ENCODE measurements at regions not wholly inside any gene's neighbourhood (a gene's known extent, or its start where the extent isn't known, plus 50 kb on each side); places are given as distances from the start of the nearest gene placed in this dataset.
A peak's percentile ranks its signal among the peaks of the same experiment; 100 is the strongest.

GRCh38 chr20:12072954-12073264, 155.2 kb downstream of the BTBD3 start:
- in situ Hi-C loops (cut with HindIII; ENCODE audit: low sequenced_read_pairs), result no loop called here

DNA sequence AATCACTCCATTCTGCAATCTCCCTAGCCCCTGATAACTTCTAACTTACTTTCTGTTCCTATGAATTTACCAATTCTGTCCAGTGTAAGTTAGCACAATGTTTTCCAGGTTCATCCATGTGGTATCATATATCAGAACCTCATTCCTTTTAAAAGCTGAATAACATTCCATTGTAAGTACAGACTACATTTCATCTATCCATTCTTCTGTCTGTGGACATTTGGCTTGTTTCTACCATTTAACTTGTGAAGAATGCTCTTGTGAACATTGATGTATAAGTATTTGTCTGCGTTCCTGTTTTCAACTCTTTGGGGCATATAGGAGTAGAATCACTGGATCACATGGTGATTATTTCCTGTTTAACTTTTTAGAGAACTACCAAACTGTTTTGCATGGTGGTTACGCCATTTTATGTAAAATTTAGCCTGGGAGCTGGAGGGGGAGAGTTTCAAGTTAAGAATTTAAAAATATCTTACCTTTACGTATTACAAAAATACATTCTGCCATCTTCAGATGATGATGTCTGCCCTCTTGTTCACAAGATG, 156.5 kb downstream of the BTBD3 start:
- TF ChIP-seq CTCF (IDR thresholded peaks at IDR 0.05; ENCODE audit: low read depth, low read length), result no peak
- in situ Hi-C loops (cut with HindIII; ENCODE audit: low sequenced_read_pairs), result no loop called here
- no peak overlapping the region for H3K4me3 ChIP-seq (ENCODE audit: low read depth, low read length)
- DNase-seq (ENCODE audit: low read depth, low spot score), result no peak

More at GRCh38 chr20:12072954-12073264, 155.2 kb downstream of the BTBD3 start:
- TF ChIP-seq CTCF (IDR thresholded peaks at IDR 0.05; ENCODE audit: low read depth, low read length), result no peak
- H3K4me3 ChIP-seq (ENCODE audit: low read depth, low read length), result no peak overlapping the region
- DNase-seq (ENCODE audit: low read depth, low spot score), result peak; percentile 75

DNA sequence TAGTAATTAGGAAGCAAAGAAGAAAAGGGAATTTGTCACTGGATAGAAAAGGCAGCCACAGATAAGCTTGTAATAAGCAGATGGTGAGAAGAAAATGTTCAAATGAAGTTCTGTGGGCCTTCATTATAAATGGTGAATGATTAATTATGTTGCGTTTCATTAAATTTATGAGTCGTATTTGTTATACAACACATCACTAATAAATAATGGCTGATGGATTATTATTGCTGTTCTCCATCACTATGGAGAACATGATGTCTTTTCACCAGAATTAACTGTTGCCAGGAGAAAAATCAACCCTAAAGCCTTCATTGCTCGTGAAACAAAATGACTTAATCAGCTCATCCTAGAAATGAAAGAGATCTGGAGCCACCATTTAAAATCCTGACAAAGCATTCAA, 158.5 kb downstream of the BTBD3 start:
- no peak overlapping the region for H3K4me3 ChIP-seq (ENCODE audit: low read depth, low read length)
- in situ Hi-C loops (cut with HindIII; ENCODE audit: low sequenced_read_pairs), result no loop called here
- no peak for TF ChIP-seq CTCF (IDR thresholded peaks at IDR 0.05; ENCODE audit: low read depth, low read length)
- DNase-seq (ENCODE audit: low read depth, low spot score), result no peak

DNA sequence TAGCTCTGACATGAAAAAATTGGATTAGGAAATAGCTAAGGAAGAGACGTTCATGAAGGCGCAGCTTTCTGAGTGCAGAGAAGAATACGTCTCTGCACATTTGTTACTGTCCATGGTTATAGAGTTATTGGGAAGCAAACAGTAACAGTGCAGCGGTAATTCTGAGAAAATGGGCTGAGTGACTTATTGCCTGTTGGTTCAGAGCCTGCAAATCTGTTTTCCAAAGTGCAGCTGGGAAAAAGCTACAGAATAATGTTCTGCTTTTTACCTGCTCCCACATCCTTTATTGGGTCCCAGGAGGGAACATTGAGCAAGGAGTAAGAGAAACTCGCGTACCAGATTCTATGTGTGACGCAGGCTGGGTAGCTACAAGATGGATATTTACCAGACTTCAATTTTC, 160.2 kb downstream of the BTBD3 start:
- no peak for TF ChIP-seq CTCF (IDR thresholded peaks at IDR 0.05; ENCODE audit: low read depth, low read length)
- in situ Hi-C loops (cut with HindIII; ENCODE audit: low sequenced_read_pairs), result no loop called here
- H3K4me3 ChIP-seq (ENCODE audit: low read depth, low read length), result no peak overlapping the region
- DNase-seq (ENCODE audit: low read depth, low spot score), result no peak

- DNase-seq (ENCODE audit: low read depth, low spot score), result no peak
- in situ Hi-C loops (cut with HindIII; ENCODE audit: low sequenced_read_pairs), result no loop called here
- H3K4me3 ChIP-seq (ENCODE audit: low read depth, low read length), result no peak overlapping the region
- TF ChIP-seq CTCF (IDR thresholded peaks at IDR 0.05; ENCODE audit: low read depth, low read length), result no peak
Measured at GRCh38 chr20:12079490-12079889, 161.8 kb downstream of the BTBD3 start.

- in situ Hi-C loops (cut with HindIII; ENCODE audit: low sequenced_read_pairs), result no loop called here
- no peak for TF ChIP-seq CTCF (IDR thresholded peaks at IDR 0.05; ENCODE audit: low read depth, low read length)
- no peak overlapping the region for H3K4me3 ChIP-seq (ENCODE audit: low read depth, low read length)
Measured at GRCh38 chr20:12083269-12083668, 165.6 kb downstream of the BTBD3 start.

DNA sequence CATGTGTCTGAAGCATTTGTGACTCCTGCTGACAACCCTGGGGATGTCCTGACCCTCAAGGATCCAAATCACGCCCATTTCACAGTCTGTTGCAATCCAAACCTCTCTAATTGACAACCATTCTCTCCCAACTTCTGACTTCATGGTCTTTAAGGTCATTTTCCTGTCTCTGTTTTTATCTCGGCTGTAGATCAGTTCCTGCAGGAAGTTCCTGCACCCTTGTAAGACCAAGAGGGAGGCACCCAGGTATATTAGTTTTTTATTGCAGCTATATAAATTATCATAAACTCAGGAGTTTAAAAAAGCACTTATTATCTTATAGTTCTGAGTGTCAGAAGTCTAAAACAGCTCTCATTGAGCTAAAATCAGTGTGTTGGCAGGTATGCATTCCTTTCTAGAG, 166.8 kb downstream of the BTBD3 start:
- TF ChIP-seq CTCF (IDR thresholded peaks at IDR 0.05; ENCODE audit: low read depth, low read length), result no peak
- no peak overlapping the region for H3K4me3 ChIP-seq (ENCODE audit: low read depth, low read length)
- in situ Hi-C loops (cut with HindIII; ENCODE audit: low sequenced_read_pairs), result no loop called here
- no peak for DNase-seq (ENCODE audit: low read depth, low spot score)

More at GRCh38 chr20:12083269-12083668, 165.6 kb downstream of the BTBD3 start:
- no peak for DNase-seq (ENCODE audit: low read depth, low spot score)
